AG10803 (cell line): ENCODE measurements at regions not wholly inside any gene's neighbourhood (a gene's known extent, or its start where the extent isn't known, plus 50 kb on each side); places are given as distances from the start of the nearest gene placed in this dataset.

Experiments used
- DNase-seq: peaks from one replicate; pipeline ENCODE4 v3.0.0; 2010; ENCODE audit warnings: low read depth
- H3K4me3 ChIP-seq: 2 replicates; pipeline ENCODE4 v1.5.1; 2011; ENCODE audit warnings: mild to moderate bottlenecking, low read length, control low read depth
- TF ChIP-seq, protein P1 (sequence below): conservative IDR thresholded peaks from 2 replicates; pipeline ENCODE4 v1.5.1; 2011; ENCODE audit warnings: mild to moderate bottlenecking, low read length, control low read depth, inconsistent platforms

DNA sequence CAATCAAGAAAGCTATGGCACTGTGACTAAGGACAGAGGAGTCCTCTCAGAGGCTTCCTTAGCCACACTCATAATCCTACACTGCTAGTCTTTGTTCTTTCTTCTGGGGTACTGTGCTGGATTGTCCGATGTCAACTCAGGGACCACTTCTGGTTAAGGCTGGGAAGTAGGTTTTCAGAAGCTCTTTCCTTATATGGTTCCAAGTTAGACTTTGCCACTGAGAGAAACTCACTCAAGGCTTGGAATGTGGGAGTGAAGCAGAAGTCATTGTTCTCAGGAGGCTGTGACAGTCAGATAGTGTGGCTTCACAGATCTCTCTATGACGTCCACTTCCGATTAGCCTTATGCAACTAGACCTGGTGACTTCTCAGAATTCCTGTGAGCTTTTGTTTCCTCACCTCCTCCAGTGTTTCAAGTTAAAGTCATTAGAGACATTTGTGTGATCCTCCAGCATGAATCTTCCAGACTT lies 317.3 kb upstream of the F9 start:
- DNase-seq = no peak
- TF ChIP-seq, protein P1, sequence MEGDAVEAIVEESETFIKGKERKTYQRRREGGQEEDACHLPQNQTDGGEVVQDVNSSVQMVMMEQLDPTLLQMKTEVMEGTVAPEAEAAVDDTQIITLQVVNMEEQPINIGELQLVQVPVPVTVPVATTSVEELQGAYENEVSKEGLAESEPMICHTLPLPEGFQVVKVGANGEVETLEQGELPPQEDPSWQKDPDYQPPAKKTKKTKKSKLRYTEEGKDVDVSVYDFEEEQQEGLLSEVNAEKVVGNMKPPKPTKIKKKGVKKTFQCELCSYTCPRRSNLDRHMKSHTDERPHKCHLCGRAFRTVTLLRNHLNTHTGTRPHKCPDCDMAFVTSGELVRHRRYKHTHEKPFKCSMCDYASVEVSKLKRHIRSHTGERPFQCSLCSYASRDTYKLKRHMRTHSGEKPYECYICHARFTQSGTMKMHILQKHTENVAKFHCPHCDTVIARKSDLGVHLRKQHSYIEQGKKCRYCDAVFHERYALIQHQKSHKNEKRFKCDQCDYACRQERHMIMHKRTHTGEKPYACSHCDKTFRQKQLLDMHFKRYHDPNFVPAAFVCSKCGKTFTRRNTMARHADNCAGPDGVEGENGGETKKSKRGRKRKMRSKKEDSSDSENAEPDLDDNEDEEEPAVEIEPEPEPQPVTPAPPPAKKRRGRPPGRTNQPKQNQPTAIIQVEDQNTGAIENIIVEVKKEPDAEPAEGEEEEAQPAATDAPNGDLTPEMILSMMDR = no peak
- H3K4me3 ChIP-seq = no peak overlapping the region

DNA sequence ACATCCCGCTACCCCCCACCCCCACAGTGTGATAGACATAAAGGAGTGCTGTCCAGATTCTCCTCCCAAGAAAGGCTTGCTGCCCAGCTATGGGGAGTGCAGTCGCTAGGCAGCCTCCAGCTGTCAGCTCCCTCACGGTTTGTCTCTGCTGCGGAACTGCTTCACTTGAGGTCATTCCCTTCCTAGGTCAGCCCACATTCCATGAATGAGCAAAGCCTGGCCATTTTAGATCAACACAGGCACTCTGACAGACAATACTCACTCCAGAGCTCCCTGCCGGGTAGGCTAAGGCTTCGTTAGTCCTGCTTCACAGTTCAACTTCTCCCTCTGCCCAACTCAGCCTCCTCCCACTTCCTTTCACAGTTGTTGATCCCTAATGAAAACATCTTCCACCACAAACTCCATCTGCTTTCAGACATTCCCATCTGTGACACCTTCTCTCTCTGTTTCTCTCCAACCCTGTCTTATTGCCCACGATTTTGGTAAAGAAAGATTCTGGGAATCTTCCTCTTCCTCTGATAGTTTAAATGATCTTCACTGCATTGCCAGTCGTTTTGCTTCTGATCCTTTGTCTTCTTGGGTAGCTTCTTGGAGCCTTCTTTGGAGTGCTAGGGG lies 318.9 kb upstream of the F9 start:
- DNase-seq = no peak
- no peak overlapping the region for H3K4me3 ChIP-seq
- TF ChIP-seq, protein P1 = no peak

DNA sequence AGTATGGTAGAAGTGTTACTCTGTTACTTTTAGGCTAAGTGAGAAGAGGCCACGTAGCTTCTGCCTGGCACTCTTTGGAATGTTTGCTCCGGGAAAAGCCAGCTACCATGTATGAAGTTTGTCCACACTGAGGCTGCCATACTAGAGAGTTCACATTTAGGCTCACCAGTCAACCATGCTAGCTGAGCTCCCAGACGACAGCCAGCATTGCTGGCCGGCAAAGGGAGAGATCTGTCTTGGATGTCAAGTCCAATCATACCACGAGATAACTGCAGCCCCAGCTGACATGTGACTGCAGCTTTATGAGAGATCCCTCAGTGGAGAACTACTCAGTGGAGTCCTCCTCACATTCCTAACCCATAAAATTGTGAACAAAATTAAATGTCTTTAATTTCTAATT lies 321.2 kb upstream of the F9 start:
- TF ChIP-seq, protein P1 = no peak
- H3K4me3 ChIP-seq = no peak overlapping the region
- no peak for DNase-seq

DNA sequence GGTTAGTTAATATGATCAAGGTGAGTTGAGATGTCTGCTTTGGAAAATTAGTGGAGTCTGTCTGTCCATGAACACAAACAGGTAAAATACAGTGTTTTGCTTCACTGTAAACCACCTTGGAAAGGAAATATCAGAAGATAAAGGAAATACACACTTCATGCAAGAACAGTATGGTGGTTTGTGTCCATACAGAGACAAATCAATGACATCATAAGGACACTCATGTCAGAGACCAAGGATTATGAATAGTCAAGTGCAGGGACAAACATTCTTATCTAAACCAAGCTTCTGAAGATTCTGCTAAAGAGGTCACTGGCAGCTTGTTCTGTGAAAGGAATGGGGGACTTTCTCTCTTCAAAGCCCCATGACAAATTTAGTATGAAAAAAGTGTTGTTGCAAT lies 322.9 kb upstream of the F9 start:
- H3K4me3 ChIP-seq = no peak overlapping the region
- DNase-seq = no peak
- TF ChIP-seq, protein P1 = no peak

DNA sequence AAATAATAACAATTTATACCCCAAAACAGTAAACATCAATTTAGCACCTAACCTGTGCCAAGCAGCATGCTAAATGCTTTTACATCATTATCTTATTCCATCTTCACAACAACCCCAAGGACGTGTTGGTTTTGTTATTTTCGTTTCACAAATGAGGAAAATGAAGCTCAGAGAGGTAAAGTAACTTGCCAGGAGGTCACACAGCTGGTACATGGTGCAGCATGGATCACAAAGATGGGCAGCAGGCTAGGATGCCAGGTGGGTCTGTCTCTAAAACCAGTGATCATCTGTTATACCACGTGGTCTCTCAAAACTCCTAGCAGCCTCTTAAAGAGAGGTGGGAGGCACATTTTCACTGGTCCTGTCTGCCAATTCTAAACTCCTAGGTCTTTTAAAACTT lies 323.6 kb upstream of the F9 start:
- no peak overlapping the region for H3K4me3 ChIP-seq
- TF ChIP-seq, protein P1 = no peak
- DNase-seq = no peak

DNA sequence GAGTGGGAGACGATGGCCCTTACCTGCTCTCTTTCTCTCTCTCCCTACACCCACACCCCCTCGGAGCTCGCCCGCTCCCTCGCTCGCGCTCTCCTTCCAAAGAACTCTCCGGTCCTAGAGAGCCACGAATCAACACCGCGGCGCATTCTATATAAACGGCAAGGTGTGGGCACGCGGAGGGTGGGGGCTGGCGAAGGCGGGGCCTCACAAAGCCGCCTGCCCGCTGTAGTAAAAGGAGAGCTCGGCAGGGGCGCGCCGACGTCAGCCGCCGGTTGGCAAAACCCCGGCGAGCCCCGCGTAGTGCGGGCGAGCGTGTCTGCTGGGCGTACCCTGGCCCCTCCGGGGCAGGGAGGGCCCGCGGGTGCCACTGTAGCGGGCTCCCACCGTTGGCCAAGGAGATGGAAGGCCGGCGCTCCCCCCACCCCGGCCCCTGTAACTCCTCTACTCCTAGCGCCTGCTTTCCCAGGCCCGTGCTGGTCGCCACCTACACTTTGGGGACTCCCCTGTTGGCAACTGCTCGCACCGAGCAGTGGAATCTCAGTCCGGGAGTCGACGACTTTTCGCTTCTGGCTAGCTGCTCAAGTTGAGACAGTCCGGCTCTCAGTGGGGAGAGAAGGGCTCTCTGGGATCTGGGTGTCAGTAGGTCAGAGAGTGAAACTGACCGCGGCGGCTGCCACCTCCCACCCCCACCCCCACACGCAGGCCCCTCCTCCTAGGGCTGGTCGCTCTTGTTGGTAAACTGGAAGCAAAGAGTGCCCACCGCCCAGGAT lies 325.5 kb upstream of the F9 start:
- peak; percentile 30 for DNase-seq
- TF ChIP-seq, protein P1 = no peak
- H3K4me3 ChIP-seq = peak overlapping the region; percentile 65

DNA sequence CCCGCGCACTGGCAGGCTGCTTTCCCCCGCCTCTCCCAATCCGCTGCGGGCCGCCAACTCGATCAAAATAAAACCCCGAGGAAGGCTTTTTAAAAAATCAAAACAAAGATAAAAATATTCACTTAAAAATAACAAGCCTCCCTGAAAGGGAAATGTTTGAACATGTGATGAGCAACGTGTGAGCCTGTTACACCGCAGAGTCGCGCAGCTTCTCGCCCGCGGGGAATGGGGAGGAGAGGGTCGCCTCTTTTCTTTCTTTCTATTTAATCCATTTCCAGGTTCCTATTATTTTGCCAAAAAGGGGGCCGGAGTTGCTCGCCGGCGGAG lies 326.0 kb upstream of the F9 start:
- peak overlapping the region; percentile 65 for H3K4me3 ChIP-seq
- DNase-seq = no peak
- TF ChIP-seq, protein P1 = no peak
